ENCODE measurements at regions not wholly inside any gene's neighbourhood (a gene's known extent, or its start where the extent isn't known, plus 50 kb on each side); places are given as distances from the start of the nearest gene placed in this dataset.

DNA sequence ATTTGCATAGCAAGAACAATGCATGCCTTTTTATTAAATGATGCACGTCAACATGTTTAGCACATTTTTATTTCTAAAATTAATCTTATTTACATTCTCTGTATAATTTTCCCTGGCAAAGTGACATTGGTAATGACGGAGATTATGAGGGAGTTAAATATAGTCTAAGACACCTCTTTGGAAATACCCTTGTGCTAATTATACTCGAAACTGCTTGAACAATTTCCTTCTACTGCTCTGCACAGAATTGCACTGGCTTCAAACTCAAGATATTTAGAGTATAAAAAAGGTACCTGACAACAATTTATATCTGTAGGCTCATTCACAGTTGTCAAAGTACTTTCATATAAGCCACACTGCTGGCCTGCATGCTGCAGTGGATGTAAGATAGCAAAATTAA lies 602.7 kb downstream of the NXPH1 start:
- TF ChIP-seq, protein P1, sequence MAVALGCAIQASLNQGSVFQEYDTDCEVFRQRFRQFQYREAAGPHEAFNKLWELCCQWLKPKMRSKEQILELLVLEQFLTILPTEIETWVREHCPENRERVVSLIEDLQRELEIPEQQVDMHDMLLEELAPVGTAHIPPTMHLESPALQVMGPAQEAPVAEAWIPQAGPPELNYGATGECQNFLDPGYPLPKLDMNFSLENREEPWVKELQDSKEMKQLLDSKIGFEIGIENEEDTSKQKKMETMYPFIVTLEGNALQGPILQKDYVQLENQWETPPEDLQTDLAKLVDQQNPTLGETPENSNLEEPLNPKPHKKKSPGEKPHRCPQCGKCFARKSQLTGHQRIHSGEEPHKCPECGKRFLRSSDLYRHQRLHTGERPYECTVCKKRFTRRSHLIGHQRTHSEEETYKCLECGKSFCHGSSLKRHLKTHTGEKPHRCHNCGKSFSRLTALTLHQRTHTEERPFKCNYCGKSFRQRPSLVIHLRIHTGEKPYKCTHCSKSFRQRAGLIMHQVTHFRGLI (tag by site-specific recombination; IDR thresholded peaks at IDR 0.05) = no peak
- TF ChIP-seq, protein P2, sequence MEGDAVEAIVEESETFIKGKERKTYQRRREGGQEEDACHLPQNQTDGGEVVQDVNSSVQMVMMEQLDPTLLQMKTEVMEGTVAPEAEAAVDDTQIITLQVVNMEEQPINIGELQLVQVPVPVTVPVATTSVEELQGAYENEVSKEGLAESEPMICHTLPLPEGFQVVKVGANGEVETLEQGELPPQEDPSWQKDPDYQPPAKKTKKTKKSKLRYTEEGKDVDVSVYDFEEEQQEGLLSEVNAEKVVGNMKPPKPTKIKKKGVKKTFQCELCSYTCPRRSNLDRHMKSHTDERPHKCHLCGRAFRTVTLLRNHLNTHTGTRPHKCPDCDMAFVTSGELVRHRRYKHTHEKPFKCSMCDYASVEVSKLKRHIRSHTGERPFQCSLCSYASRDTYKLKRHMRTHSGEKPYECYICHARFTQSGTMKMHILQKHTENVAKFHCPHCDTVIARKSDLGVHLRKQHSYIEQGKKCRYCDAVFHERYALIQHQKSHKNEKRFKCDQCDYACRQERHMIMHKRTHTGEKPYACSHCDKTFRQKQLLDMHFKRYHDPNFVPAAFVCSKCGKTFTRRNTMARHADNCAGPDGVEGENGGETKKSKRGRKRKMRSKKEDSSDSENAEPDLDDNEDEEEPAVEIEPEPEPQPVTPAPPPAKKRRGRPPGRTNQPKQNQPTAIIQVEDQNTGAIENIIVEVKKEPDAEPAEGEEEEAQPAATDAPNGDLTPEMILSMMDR (tag by site-specific recombination; IDR thresholded peaks at IDR 0.05) = no peak
- TF ChIP-seq MZF1 (tag by site-specific recombination; IDR thresholded peaks at IDR 0.05; ENCODE audit: borderline replicate concordance) = no peak
- no peak for TF ChIP-seq ZNF341 (tag by site-specific recombination; IDR thresholded peaks at IDR 0.05; ENCODE audit: low read depth)
- TF ChIP-seq ZNF629 (tag by site-specific recombination; IDR thresholded peaks at IDR 0.05) = no peak
- TF ChIP-seq, protein P3, sequence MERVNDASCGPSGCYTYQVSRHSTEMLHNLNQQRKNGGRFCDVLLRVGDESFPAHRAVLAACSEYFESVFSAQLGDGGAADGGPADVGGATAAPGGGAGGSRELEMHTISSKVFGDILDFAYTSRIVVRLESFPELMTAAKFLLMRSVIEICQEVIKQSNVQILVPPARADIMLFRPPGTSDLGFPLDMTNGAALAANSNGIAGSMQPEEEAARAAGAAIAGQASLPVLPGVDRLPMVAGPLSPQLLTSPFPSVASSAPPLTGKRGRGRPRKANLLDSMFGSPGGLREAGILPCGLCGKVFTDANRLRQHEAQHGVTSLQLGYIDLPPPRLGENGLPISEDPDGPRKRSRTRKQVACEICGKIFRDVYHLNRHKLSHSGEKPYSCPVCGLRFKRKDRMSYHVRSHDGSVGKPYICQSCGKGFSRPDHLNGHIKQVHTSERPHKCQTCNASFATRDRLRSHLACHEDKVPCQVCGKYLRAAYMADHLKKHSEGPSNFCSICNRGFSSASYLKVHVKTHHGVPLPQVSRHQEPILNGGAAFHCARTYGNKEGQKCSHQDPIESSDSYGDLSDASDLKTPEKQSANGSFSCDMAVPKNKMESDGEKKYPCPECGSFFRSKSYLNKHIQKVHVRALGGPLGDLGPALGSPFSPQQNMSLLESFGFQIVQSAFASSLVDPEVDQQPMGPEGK (tag by site-specific recombination; IDR thresholded peaks at IDR 0.05) = no peak
- TF ChIP-seq, protein P4, sequence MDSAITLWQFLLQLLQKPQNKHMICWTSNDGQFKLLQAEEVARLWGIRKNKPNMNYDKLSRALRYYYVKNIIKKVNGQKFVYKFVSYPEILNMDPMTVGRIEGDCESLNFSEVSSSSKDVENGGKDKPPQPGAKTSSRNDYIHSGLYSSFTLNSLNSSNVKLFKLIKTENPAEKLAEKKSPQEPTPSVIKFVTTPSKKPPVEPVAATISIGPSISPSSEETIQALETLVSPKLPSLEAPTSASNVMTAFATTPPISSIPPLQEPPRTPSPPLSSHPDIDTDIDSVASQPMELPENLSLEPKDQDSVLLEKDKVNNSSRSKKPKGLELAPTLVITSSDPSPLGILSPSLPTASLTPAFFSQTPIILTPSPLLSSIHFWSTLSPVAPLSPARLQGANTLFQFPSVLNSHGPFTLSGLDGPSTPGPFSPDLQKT (IDR thresholded peaks at IDR 0.05; ENCODE audit: borderline replicate concordance, low read depth, low read length) = no peak
- TF ChIP-seq ZNF558 (tag by site-specific recombination; IDR thresholded peaks at IDR 0.05) = no peak
- TF ChIP-seq ZNF274 (IDR thresholded peaks at IDR 0.05; ENCODE audit: low read length) = no peak
- TF ChIP-seq ZNF274 (tag by site-specific recombination; IDR thresholded peaks at IDR 0.05; ENCODE audit: borderline replicate concordance) = no peak

Data from HEK293 (cell line).